Activated CD8-positive, alpha-beta memory T cell treated with anti-CD3 and anti-CD28 coated beads for 1 hour (primary cell): ENCODE measurements at regions not wholly inside any gene's neighbourhood (a gene's known extent, or its start where the extent isn't known, plus 50 kb on each side); places are given as distances from the start of the nearest gene placed in this dataset.
"Not testable (repeated sequence)": the region's sequence is repeated elsewhere in the genome, so short reads cannot be mapped to it uniquely, and the experiment has no call there.

ENCODE experiments used
- DNase-seq, 2 donors: peaks; one replicate each; pipeline ENCODE4 v3.0.0-alpha.2; 2020; ENCODE audit warnings: low read depth in 1 of 2; ENCODE audit errors: extremely low read depth in 1 of 2

DNA sequence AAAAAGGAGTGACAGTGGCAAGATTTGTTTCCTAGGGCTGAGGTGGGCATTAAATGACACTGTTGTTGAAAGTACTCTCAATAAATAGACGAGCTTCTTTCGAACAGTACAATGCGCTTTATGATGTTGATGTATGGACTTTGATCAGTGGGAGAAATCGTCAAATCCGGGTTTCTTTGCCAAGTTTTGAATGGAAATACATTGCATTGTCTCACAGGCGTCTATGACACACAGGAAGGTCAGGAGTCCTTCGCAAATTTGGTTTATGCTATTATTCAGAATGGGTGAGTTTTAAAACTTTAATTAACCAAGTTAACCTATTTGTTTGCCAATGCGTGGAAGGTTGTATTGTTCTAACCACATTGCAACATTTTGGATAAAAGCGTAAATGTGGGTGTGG is 547.3 kb upstream of the SLC35B3 start:
- DNase-seq: no peak

DNA sequence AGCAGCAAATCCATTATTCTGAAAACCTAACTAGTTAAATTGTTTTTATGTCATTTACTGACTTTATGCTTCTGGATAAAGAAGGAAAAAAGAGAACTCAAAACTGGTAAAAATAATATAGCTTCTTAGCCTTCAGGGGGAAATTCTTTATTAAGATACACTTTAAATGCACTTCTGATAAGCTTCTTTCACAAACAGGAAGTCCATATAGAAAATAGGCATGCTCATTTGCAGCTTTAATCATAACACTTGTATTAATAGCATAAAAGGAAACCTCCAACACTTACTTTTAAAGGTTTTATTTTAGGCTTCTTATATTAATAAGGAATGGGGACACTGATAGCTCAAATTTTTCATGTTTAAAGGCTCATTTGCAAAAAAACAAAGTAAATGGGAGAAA is 538.0 kb upstream of the SLC35B3 start:
- no peak for DNase-seq

DNA sequence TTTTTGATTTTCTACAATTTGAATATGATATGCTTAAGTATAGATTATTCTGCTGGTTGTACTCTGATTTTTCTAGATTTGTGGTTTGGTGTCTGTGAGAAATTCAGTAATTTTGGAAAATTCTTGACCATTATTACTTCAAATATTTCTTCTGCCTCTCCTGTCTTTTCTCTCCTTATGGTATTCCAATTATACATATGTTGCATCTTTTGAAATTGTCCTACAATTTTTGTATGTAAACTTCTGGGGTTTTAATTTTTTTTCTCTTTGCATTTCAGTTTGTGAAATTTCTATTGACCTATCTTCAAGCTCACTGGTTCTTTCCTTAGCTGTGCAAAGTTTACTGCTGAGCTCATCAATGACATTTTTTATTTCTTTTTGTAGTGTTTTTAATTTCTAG is 534.4 kb upstream of the SLC35B3 start:
- DNase-seq: no peak

DNA sequence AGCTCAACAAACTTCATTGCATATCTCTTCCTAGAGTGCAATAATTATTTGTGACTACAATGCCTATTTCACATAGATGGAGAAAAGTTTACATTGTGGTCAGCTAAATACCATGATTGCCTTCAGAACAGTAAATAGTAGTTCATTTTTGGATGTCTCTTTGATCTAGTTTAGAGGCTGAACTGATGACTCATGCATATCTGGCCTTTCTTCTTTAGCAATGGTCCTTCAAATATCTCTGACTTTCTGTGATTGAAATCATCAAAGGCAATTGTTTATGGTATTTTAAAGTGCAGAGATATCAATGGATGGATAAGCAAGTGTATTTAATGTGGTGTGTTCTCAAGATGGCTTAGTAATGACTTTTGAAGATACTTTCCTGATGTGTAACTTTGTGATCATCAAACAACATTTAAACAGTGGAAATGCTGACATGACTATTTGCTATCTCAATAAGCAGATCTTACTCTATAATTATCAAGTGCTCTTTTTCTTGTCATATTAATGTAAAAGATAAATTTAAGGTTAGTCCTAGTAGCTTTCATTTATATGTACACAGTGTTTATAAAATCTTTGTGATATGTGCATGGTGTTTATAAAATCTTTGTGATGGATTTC is 523.7 kb upstream of the SLC35B3 start:
- no peak for DNase-seq

DNA sequence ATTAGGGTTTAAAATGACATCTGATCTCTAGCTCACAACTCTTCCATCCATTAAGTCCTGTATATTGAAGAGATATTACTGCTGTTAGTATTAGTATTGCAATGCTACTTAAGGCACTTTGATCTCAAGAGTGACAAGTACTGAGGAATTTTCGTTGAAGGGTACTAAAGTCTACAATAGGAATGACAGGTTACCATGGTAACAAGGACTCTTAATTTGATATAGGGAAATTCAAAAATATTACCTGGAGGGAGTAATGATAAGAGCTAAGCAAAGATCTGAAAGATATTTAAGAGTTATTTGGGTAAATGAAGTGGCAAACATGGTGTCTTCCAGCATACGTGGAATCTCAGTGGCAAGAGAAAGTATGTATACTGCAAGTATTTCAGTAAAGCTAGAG is 518.0 kb upstream of the SLC35B3 start:
- DNase-seq: no peak

DNA sequence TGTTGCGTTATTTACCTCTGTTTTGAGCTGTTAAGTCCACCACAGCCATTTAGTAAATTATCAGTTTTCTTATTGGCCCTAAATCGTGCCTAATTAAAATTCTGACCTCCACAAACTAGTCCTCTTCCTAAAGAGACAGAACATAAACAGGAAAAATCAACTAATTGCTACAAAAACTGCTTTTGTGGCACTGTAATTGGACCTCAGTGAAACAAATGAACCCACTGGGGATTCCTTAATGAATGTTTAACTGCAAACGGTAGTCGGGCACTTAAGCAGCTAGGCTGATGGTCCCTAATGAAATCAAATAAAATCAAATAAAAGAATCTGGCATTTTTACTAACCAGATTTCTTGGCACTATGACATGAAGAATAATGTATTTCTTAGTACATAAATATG is 513.4 kb upstream of the SLC35B3 start:
- DNase-seq: no peak

DNA sequence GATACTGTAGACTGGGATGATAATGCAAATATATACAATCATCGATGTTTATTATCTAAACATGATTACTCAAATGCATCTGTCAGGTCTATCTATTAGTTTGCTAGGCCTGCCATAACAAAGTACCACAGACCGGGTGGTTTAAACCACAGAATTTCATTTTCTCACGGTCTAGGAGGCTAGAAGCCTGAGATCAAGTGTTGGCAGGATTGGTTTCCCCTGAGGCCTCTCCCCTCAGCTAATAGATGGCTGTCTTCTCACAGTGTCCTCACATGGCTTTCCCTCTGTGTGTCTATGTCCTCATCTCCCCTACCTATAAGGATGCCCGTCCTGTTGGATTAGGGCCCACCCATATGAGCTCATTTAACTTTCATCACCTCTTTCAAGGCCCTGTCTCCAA is 512.6 kb upstream of the SLC35B3 start:
- DNase-seq: no peak

DNA sequence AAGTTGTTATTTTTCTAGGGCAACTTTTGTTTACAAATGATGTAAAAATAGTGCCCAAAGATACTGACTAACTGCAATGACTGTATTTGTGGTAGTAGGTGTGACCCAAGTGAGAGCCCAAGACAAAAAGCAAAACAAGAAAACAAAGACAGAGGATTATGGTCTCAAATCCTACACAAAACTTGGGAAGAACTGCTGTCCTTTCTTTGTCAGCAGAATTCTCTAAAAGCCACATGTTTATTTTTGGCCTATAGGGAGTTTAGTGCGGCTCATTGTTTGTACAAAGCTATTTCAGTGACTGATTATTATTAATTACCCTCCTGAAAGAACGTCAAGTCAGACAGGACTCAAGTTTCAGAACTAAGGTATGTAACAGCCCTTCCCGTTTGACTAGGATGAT is 509.2 kb upstream of the SLC35B3 start:
- DNase-seq: no peak

DNA sequence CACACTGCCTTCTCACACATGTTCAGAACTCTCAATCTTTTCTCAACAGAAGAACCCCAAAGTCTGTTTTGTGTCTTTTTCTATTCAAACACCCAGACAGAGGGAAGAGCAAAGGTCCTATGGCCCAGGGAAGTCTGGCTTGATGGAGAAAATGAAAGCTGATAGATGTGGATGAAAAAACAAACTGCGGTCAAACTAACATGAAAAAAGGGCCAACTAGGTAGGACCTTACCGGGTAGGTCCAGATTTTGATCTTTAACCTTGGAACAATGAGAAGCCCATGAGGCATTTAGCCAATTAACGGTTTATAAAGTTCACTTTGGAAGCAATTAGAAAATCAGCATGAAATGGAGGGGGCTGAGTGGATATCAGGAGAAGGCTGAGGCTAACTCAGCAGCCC is 507.7 kb upstream of the SLC35B3 start:
- DNase-seq: no peak

DNA sequence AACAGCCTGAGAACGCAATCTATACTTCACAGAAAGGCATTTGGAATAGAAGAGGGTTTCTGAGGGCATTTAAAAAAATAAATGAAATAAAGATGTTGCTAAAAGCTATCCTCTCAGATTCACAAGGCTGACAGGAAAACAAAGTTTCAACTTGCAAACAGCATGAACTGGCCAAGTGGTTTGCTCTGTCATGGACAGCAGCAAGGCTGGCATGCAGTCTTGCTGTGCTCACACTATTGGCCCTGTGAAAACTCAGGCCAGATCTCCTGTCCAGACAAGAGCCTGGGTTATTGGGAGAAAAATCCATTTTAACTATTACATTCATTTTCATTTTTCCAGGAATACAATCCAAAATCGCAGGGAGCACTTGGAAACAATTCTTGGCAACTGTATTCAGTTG is 506.2 kb upstream of the SLC35B3 start:
- DNase-seq: no peak

DNA sequence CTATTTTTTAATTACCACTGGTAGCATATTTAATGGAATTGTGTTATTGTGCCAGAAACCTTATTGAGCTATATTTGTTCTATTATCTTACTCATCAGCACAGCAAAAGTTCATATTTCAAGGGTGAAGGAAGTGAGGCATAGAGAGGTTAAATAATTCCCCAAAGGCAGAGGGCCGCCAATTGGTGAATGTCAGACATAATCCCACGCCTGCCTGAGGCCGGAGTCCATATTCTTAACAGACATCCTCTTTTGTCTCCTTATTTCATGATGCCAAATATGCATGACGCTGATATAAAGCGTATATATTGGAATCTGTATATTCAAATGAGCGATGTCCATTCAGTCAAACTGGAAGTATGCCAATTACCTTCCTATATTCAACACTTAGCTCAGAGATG is 505.0 kb upstream of the SLC35B3 start:
- no peak for DNase-seq

DNA sequence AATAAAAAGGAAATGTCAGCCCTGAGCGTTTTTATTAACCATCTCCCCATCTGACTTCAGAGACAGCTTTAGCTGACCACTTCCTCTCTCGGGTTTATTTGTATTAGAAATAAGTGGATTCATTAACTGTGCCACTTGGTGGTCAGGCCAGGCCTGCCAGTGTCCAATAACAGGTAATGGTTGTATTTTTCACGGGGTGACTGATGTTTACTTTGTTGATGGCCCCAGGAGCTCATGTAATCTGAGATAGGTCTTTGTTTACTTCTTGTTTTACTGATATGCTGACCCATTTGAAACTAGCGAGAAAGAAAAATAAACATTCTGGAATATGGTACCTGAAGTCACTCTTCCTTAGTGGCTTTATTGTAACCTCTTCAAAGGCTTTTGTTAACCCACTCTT is 504.3 kb upstream of the SLC35B3 start:
- DNase-seq: no peak

DNA sequence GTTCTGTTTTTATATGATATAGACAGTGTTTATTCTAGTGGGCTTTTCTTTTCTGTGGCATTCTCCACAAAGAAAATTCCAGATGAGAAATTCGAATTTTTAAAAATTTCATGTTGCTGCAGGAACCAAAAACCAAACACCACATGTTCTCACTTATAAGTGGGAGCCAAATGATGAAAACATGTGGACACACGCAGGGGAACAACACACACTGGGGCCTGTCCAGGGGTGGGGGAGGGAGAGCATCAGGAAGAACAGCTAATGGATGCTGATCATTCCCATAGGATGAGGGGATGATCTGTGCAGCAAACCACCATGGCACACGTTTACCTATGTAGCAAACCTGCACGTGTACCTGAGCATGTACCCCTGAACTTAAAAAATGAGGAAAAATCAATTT is 499.0 kb upstream of the SLC35B3 start:
- DNase-seq: no peak

DNA sequence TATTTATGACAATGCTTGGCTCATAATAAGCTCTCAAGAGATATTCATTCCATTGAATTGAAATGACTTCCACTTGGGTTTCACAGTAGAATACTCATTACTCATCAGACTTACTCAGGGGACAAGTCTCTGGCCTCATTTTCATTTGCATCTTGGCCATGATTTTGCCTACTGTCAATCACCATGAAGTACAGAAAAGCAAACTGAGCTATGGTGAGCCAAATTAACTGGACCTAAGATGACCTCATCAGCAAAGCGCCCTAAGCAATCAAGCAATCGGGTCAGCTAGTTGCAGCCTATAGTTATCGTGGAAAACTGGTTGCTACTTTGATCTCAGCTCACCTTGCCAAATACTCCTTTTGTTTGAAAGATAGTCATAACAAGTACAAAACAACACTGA is 494.7 kb upstream of the SLC35B3 start:
- no peak for DNase-seq

DNA sequence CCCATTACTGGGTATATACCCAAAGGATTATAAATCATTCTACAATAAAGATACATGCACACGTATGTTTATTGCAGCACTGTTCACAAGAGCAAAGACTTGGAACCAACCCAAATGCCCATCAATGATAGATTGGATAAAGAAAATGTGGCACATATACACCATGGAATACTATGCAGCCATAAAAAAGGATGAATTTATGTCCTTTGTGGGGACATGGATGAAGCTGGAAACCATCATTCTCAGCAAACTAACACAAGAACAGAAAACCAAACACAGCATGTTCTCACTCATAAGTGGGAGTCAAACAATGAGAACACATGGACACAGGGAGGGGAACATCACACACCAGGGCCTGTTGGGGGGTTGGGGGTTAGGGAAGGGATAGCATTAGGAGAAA is 484.9 kb upstream of the SLC35B3 start:
- DNase-seq: not testable (repeated sequence)

DNA sequence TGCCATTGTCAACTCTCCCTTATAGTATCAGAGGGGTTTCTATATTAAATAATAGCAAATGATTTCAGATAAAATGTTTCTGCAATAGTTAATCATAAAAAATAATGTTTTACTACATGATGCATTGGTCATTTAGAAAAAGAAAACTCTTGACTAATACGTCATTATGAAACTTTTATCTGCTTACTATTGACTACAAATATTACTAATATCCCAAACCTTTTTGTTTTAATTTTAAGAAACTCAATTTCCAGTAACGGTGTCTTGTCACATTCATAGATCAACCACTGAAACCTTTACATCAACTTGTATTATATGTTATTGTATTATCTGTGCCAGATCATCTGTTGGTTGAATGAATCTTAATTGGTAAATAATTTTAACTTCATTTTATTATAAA is 482.9 kb upstream of the SLC35B3 start:
- no peak for DNase-seq

DNA sequence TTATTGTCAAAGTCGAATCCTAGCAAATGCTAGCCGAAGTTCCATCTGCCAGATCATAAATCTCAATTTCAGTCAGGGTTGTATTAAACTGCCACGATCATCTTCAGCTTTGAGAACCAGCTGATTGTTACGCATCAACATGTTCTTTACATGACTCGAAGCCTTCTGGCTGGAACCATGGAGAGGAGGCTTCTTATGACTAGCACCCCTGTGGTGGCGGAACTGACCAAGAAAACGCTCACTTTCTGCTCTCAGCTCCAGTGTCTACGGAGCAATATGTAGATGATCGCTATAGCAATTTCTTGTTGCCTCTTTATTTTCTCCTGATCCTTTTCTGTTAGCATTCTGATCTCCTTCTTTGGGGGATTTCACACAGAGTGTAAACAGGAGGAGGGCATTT is 479.4 kb upstream of the SLC35B3 start:
- DNase-seq: no peak

DNA sequence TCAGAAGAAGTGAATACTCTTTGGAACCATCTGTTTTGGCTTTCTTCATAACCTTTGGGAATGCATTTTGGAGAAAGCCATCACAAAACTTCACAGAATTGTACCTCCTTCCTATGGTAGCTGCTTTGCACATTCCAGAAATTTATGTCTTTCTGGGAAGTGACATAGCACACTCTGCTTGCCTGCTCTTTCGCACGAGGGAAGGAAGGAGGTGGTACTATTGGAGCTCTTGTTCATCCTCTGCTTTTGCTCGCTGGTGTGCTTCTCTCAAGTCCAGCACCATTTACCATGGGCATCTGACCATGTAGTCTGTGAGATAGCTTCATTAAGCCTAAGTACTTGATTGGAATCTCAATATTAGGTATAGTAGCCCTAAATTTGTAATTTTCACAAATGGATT is 473.3 kb upstream of the SLC35B3 start:
- no peak for DNase-seq

DNA sequence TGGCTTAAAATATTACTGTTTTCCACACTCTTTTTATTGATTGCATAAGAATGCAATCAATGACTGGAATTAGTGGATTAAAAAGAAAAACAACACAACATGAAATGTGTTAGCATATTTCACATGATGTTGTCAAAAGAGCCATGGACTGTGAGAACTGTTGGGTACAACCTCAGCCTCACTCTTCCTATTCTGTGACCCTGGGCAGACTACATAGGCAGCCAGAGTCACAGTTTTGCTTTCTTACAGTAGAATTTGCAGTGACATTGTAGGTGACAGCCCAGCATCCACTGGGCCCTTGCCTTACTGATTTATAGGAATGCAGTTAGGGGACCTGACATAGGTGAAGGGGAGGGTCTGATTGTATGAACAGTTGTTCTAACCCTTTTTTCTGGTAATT is 471.4 kb upstream of the SLC35B3 start:
- DNase-seq: no peak

DNA sequence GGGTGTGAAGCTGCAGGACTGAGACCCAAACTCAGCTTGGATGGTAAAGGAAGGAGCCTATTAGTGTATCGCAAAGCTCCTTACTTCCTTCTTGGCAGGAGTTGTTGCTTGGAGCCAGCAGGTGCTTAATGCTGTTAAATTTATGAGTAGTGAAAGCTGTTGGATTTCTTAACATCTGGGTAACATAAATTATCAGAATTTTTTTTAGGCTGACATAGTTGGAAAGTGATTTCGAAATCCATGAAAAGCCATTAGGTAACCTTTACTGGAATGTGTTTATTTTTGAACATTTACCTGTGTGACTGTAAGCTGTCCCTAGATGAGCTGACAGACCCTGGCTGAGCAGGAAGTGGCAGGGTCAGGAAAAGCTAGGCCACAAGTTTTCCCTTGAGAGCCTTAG is 470.4 kb upstream of the SLC35B3 start:
- DNase-seq: no peak

DNA sequence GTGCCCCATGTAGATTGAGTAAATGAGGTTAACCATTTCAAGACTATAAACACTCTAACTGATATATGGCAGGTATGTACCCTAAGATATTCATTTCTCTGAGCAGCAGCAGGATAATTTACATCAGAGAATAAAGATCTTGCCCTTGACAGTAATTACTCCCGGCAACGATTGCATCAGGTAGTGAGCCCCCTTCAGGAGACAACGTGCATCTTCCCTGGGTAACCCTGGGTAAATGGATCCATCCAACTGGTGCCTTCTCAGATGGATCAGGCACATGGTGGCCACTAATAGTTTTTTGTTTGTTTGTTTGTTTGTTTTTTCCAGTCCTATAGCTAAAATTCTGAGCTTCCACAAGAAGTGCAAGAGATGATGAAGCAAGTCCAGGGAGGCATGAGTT is 469.4 kb upstream of the SLC35B3 start:
- no peak for DNase-seq

DNA sequence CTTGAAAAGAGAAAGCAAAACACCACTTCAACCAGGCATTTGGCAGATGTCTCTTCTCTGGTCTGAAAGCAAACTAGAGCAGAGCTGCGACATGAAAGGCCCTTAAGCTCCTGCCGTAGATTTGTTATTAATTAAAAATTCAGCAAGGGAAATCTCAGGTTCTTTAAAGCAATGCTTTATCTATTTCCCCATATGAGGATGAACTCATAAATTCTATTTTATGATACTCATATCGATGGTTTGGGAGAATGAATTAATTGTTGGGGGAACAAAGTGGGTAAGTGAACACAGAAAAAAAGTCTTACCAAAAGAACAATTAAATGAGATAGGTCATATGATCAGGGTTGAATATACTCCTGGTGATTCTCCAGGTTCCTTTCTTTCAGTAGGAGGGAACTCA is 464.7 kb upstream of the SLC35B3 start:
- DNase-seq: no peak

DNA sequence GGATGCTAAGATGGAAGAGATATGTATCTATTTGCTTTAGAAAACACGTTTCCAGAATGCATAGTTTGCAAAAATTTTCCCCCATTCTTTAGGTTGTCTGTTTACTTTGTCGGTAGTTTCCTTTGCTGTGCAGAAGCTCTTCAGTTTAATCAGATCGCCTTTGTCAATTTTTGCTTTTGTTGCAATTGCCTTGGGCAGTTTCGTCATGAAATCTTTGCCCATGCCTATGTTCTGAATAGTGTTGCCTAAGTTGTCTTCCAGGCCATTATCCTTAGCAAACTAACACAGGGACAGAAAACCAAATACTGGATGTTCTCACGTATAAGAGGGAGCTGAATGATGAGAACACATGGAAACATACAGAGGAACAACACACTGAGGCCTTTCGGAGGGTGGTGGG is 454.2 kb upstream of the SLC35B3 start:
- DNase-seq: no peak

DNA sequence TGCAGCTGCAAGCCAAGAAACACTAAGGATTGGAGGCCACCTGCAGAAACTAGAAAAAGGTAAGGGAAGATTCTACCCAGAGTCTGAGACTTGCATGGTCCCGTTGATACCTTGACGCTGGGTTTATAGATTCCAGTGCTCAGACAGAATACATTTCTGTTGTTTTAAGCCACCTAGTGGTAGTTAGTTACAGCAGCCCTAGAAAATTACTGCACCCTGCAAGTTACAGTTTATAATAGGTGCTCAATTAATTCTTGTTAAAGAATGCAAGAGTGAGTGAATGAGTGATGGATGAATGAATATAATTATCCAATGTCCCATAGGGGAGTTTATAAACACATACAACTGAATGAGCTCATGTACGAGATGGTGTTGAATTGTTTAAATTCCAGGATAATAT is 453.1 kb upstream of the SLC35B3 start:
- no peak for DNase-seq
